ENCODE measurements at regions not wholly inside any gene's neighbourhood (a gene's known extent, or its start where the extent isn't known, plus 50 kb on each side); places are given as distances from the start of the nearest gene placed in this dataset.

- TF ChIP-seq, protein P1, sequence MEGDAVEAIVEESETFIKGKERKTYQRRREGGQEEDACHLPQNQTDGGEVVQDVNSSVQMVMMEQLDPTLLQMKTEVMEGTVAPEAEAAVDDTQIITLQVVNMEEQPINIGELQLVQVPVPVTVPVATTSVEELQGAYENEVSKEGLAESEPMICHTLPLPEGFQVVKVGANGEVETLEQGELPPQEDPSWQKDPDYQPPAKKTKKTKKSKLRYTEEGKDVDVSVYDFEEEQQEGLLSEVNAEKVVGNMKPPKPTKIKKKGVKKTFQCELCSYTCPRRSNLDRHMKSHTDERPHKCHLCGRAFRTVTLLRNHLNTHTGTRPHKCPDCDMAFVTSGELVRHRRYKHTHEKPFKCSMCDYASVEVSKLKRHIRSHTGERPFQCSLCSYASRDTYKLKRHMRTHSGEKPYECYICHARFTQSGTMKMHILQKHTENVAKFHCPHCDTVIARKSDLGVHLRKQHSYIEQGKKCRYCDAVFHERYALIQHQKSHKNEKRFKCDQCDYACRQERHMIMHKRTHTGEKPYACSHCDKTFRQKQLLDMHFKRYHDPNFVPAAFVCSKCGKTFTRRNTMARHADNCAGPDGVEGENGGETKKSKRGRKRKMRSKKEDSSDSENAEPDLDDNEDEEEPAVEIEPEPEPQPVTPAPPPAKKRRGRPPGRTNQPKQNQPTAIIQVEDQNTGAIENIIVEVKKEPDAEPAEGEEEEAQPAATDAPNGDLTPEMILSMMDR (IDR thresholded peaks at IDR 0.05 in 8 of 11, conservative IDR thresholded peaks at IDR 0.05 in 3 of 11) = no peak
- TF ChIP-seq POLR2A (IDR thresholded peaks at IDR 0.05) (no peak), POLR2AphosphoS5 (IDR thresholded peaks at IDR 0.05) (no peak)
Measured at GRCh38 chr4:157840648-157841047, 332.2 kb downstream of the GASK1B start.

Data from spleen (tissue), 7 donors.